HEK293 (cell line): ENCODE measurements at regions not wholly inside any gene's neighbourhood (a gene's known extent, or its start where the extent isn't known, plus 50 kb on each side); places are given as distances from the start of the nearest gene placed in this dataset.
A peak's percentile ranks its signal among the peaks of the same experiment; 100 is the strongest.

ENCODE experiments used
- CTCF ChIA-PET: fragments of 350-600 bp; formaldehyde crosslinking; extraction: SDS; loops from one replicate; lab custom pipeline; 2021; ENCODE audit warnings: antibody characterized with exemption; lab: Yijun Ruan, JAX
- POLR2A ChIA-PET: fragments of 300-600 bp; formaldehyde crosslinking; extraction: SDS; loops from one replicate; lab custom pipeline; 2020; ENCODE audit warnings: antibody characterized with exemption, inconsistent platforms; lab: Yijun Ruan, JAX
- H3K27ac ChIP-seq: fragments of 200-500 bp; sonication (Bioruptor generic); 2 replicates; pipeline ENCODE4 v1.5.1; 2014; ENCODE audit warnings: low read depth, low read length, control low read depth, inconsistent platforms; ENCODE audit errors: extremely low read depth
- H3K36me3 ChIP-seq, 2 experiments: fragments of 200-500 bp in 1 of 2; sonication (Bioruptor generic) in 1 of 2; 1 replicate in 1 of 2; 2 replicates in 1 of 2; pipeline ENCODE4 v1.5.1; 2014 to 2017; ENCODE audit warnings: inconsistent platforms in 2 of 2, low read length in 2 of 2; ENCODE audit not compliant: control insufficient read depth in 2 of 2, insufficient read depth in 1 of 2
- H3K4me1 ChIP-seq: fragments of 200-500 bp; sonication (Bioruptor generic); 2 replicates; pipeline ENCODE4 v1.5.1; 2014; ENCODE audit warnings: mild to moderate bottlenecking, low read length, inconsistent platforms; ENCODE audit not compliant: control insufficient read depth, insufficient read depth
- H3K4me3 ChIP-seq: 2 replicates; pipeline ENCODE4 v1.5.1; 2011; ENCODE audit warnings: low read depth, mild to moderate bottlenecking, control low read depth, low read length, moderate library complexity
- H3K9me3 ChIP-seq: fragments of 200-500 bp; sonication (Bioruptor generic); 2 replicates; pipeline ENCODE4 v1.5.1; 2014; ENCODE audit warnings: low read depth, low read length, inconsistent platforms; ENCODE audit not compliant: control insufficient read depth, insufficient read depth
- BCL11A ChIP-seq: fragments of 450-650 bp; formaldehyde crosslinking; IDR thresholded peaks from 2 replicates; pipeline ENCODE4 v1.5.1; 2016; ENCODE audit warnings: low read depth, missing biosample characterization, missing genetic modification characterization
- BCL11B ChIP-seq: fragments of 450-650 bp; formaldehyde crosslinking; IDR thresholded peaks from 2 replicates; pipeline ENCODE4 v1.5.1; 2016; ENCODE audit warnings: low read depth, missing biosample characterization, missing genetic modification characterization
- EGR2 ChIP-seq: fragments of 450-650 bp; formaldehyde crosslinking; IDR thresholded peaks from 2 replicates; pipeline ENCODE4 v1.5.1; 2016; ENCODE audit warnings: low read depth, missing biosample characterization, missing genetic modification characterization
- KLF9 ChIP-seq: fragments of 450-650 bp; formaldehyde crosslinking; IDR thresholded peaks from 2 replicates; pipeline ENCODE4 v1.5.1; 2016; ENCODE audit warnings: missing biosample characterization, missing genetic modification characterization, low read depth
- SP2 ChIP-seq: fragments of 450-650 bp; formaldehyde crosslinking; IDR thresholded peaks from 2 replicates; pipeline ENCODE4 v1.5.1; 2016; ENCODE audit warnings: missing biosample characterization, missing genetic modification characterization
- YY1 ChIP-seq: fragments of 450-650 bp; formaldehyde crosslinking; IDR thresholded peaks from 2 replicates; pipeline ENCODE4 v1.5.1; 2018; ENCODE audit warnings: missing biosample characterization, missing genetic modification characterization
- YY2 ChIP-seq: fragments of 450-650 bp; formaldehyde crosslinking; IDR thresholded peaks from 2 replicates; pipeline ENCODE4 v1.5.1; 2016; ENCODE audit warnings: missing biosample characterization, missing genetic modification characterization
- ZNF146 ChIP-seq: fragments of 450-650 bp; formaldehyde crosslinking; IDR thresholded peaks from 2 replicates; pipeline ENCODE4 v1.5.1; 2016; ENCODE audit warnings: missing biosample characterization, missing genetic modification characterization
- ZNF175 ChIP-seq: fragments of 450-650 bp; formaldehyde crosslinking; IDR thresholded peaks from 2 replicates; pipeline ENCODE4 v1.5.1; 2016; ENCODE audit warnings: missing biosample characterization, missing genetic modification characterization
- ZNF221 ChIP-seq: fragments of 450-650 bp; formaldehyde crosslinking; IDR thresholded peaks from 2 replicates; pipeline ENCODE4 v1.5.1; 2017; ENCODE audit warnings: missing biosample characterization, missing genetic modification characterization, borderline replicate concordance
- ZNF324 ChIP-seq: fragments of 450-650 bp; formaldehyde crosslinking; IDR thresholded peaks from 2 replicates; pipeline ENCODE4 v1.5.1; 2016; ENCODE audit warnings: missing biosample characterization, missing genetic modification characterization
- ZNF341 ChIP-seq: fragments of 450-650 bp; formaldehyde crosslinking; IDR thresholded peaks from 2 replicates; pipeline ENCODE4; 2016; ENCODE audit warnings: low read depth, missing biosample characterization, missing genetic modification characterization
- ZNF362 ChIP-seq: fragments of 450-650 bp; formaldehyde crosslinking; IDR thresholded peaks from 2 replicates; pipeline ENCODE4 v1.5.1; 2016; ENCODE audit warnings: missing biosample characterization, missing genetic modification characterization
- ZNF391 ChIP-seq: fragments of 450-650 bp; formaldehyde crosslinking; IDR thresholded peaks from 2 replicates; pipeline ENCODE4 v1.5.1; 2016; ENCODE audit warnings: low read depth, missing biosample characterization, missing genetic modification characterization, borderline replicate concordance
- ZNF561 ChIP-seq: fragments of 450-650 bp; IDR thresholded peaks from 2 replicates; pipeline ENCODE4 v1.5.1; 2018; ENCODE audit warnings: missing biosample characterization, missing genetic modification characterization, borderline replicate concordance
- ZNF621 ChIP-seq: fragments of 450-650 bp; formaldehyde crosslinking; IDR thresholded peaks from 2 replicates; pipeline ENCODE4 v1.5.1; 2017; ENCODE audit warnings: missing biosample characterization, missing genetic modification characterization
- TF ChIP-seq, protein P1 (sequence below): fragments of 450-650 bp; formaldehyde crosslinking; IDR thresholded peaks from 2 replicates; pipeline ENCODE4 v1.5.1; 2016; ENCODE audit warnings: missing biosample characterization, missing genetic modification characterization
- TF ChIP-seq, protein P2 (sequence below): fragments of 450-650 bp; formaldehyde crosslinking; IDR thresholded peaks from 2 replicates; pipeline ENCODE4 v1.5.1; 2016; ENCODE audit warnings: missing biosample characterization, missing genetic modification characterization
- TF ChIP-seq, protein P3 (sequence below): fragments of 450-650 bp; formaldehyde crosslinking; IDR thresholded peaks from 2 replicates; pipeline ENCODE4 v1.5.1; 2016; ENCODE audit warnings: missing biosample characterization, missing genetic modification characterization
- TF ChIP-seq, protein P4 (sequence below): fragments of 450-650 bp; formaldehyde crosslinking; IDR thresholded peaks from 2 replicates; pipeline ENCODE4 v1.5.1; 2017; ENCODE audit warnings: missing biosample characterization, missing genetic modification characterization
- TF ChIP-seq, protein P5 (sequence below): fragments of 450-650 bp; formaldehyde crosslinking; IDR thresholded peaks from 2 replicates; pipeline ENCODE4 v1.5.1; 2017; ENCODE audit warnings: missing biosample characterization, missing genetic modification characterization

DNA sequence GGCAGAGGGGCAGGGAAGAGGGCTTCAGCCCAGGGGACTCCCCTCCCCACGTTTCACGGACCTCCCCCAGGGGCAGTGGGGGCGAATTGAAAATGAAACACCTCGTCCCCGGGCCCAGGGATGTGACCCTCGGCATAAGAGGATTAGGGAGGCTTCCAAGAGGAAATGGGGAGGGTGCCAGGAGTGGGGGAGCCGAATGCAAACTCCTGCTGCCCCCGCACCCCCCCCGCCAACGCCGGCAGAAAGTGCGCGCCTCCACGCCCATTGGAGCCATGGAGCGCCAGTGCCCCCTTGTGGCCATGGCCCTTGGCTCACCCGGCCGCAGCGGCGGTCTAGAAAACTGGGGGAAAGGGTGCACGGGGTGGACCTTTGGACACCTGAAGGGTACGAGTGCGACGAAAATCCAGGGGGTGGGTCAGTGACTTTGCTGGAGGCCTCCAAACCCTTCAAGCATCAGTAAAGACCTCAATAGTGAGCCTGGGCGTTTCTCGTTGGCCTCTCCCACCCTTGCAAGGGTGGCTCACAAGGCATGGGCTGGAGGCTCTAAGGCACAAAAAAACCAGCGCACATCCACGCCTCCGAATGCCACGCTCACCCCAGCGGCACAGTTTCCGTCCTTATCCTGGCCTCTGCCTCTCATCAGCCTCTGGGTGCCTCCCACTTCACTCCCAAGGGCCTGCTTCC is 120.8 kb upstream of the PJA1 start (continued):
- TF ChIP-seq, protein P1, sequence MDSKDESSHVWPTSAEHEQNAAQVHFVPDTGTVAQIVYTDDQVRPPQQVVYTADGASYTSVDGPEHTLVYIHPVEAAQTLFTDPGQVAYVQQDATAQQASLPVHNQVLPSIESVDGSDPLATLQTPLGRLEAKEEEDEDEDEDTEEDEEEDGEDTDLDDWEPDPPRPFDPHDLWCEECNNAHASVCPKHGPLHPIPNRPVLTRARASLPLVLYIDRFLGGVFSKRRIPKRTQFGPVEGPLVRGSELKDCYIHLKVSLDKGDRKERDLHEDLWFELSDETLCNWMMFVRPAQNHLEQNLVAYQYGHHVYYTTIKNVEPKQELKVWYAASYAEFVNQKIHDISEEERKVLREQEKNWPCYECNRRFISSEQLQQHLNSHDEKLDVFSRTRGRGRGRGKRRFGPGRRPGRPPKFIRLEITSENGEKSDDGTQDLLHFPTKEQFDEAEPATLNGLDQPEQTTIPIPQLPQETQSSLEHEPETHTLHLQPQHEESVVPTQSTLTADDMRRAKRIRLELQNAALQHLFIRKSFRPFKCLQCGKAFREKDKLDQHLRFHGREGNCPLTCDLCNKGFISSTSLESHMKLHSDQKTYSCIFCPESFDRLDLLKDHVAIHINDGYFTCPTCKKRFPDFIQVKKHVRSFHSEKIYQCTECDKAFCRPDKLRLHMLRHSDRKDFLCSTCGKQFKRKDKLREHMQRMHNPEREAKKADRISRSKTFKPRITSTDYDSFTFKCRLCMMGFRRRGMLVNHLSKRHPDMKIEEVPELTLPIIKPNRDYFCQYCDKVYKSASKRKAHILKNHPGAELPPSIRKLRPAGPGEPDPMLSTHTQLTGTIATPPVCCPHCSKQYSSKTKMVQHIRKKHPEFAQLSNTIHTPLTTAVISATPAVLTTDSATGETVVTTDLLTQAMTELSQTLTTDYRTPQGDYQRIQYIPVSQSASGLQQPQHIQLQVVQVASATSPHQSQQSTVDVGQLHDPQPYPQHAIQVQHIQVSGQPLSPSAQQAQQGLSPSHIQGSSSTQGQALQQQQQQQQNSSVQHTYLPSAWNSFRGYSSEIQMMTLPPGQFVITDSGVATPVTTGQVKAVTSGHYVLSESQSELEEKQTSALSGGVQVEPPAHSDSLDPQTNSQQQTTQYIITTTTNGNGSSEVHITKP (tag by site-specific recombination) = peak; percentile 59
- TF ChIP-seq, protein P2, sequence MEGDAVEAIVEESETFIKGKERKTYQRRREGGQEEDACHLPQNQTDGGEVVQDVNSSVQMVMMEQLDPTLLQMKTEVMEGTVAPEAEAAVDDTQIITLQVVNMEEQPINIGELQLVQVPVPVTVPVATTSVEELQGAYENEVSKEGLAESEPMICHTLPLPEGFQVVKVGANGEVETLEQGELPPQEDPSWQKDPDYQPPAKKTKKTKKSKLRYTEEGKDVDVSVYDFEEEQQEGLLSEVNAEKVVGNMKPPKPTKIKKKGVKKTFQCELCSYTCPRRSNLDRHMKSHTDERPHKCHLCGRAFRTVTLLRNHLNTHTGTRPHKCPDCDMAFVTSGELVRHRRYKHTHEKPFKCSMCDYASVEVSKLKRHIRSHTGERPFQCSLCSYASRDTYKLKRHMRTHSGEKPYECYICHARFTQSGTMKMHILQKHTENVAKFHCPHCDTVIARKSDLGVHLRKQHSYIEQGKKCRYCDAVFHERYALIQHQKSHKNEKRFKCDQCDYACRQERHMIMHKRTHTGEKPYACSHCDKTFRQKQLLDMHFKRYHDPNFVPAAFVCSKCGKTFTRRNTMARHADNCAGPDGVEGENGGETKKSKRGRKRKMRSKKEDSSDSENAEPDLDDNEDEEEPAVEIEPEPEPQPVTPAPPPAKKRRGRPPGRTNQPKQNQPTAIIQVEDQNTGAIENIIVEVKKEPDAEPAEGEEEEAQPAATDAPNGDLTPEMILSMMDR (tag by site-specific recombination) = peak; percentile 95
- TF ChIP-seq YY1 (tag by site-specific recombination) = no peak
- TF ChIP-seq ZNF341 (tag by site-specific recombination) = peak; percentile 71
- TF ChIP-seq ZNF221 = no peak
- TF ChIP-seq ZNF146 (tag by site-specific recombination) = no peak
- TF ChIP-seq SP2 (tag by site-specific recombination) = 0 out of 2 replicates have a peak, but pooled peaks have one; percentile 3
- TF ChIP-seq, protein P3, sequence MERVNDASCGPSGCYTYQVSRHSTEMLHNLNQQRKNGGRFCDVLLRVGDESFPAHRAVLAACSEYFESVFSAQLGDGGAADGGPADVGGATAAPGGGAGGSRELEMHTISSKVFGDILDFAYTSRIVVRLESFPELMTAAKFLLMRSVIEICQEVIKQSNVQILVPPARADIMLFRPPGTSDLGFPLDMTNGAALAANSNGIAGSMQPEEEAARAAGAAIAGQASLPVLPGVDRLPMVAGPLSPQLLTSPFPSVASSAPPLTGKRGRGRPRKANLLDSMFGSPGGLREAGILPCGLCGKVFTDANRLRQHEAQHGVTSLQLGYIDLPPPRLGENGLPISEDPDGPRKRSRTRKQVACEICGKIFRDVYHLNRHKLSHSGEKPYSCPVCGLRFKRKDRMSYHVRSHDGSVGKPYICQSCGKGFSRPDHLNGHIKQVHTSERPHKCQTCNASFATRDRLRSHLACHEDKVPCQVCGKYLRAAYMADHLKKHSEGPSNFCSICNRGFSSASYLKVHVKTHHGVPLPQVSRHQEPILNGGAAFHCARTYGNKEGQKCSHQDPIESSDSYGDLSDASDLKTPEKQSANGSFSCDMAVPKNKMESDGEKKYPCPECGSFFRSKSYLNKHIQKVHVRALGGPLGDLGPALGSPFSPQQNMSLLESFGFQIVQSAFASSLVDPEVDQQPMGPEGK = peak; percentile 94
- peak; percentile 70 for TF ChIP-seq EGR2 (tag by site-specific recombination)
- TF ChIP-seq BCL11B (tag by site-specific recombination) = peak; percentile 24; the same call in 1 of the 2 replicates
- peak; percentile 79 for TF ChIP-seq ZNF561 (tag by site-specific recombination)
- no peak for TF ChIP-seq ZNF362 (tag by site-specific recombination)
- peak; percentile 52 for TF ChIP-seq KLF9 (tag by site-specific recombination)

- Histone ChIP-seq H3K4me3 (no peak overlapping the region), H3K36me3 (no peaks in the 10 kb centered on the region), H3K27ac (no peak overlapping the region), H3K9me3 (no peaks in the 10 kb centered on the region), H3K4me1 (no peaks in the 10 kb centered on the region)
- CTCF ChIA-PET = interaction anchor here (0.6 to 2.3 kb wide), 9 partner anchors 14 to 557 kb away, joined by 3 to 26 read pairs (median 4); partner anchors contain the start of gene EFNB1
- POLR2A ChIA-PET = interaction anchor here (0.7 to 2.1 kb wide), 2 partner anchors 456 to 457 kb away, joined by 4 to 10 read pairs; partner anchors contain the start of gene EFNB1
- TF ChIP-seq SP2 (tag by site-specific recombination) (peak; percentile 10; the same call in 1 of the 2 replicates), ZNF621 (tag by site-specific recombination) (no peak), ZNF391 (tag by site-specific recombination) (no peak), ZNF175 (tag by site-specific recombination) (no peak), YY2 (tag by site-specific recombination) (no peak), ZNF324 (tag by site-specific recombination) (no peak), BCL11A (tag by site-specific recombination) (no peak)
- TF ChIP-seq, protein P4, sequence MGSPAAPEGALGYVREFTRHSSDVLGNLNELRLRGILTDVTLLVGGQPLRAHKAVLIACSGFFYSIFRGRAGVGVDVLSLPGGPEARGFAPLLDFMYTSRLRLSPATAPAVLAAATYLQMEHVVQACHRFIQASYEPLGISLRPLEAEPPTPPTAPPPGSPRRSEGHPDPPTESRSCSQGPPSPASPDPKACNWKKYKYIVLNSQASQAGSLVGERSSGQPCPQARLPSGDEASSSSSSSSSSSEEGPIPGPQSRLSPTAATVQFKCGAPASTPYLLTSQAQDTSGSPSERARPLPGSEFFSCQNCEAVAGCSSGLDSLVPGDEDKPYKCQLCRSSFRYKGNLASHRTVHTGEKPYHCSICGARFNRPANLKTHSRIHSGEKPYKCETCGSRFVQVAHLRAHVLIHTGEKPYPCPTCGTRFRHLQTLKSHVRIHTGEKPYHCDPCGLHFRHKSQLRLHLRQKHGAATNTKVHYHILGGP = no peak
- TF ChIP-seq, protein P5, sequence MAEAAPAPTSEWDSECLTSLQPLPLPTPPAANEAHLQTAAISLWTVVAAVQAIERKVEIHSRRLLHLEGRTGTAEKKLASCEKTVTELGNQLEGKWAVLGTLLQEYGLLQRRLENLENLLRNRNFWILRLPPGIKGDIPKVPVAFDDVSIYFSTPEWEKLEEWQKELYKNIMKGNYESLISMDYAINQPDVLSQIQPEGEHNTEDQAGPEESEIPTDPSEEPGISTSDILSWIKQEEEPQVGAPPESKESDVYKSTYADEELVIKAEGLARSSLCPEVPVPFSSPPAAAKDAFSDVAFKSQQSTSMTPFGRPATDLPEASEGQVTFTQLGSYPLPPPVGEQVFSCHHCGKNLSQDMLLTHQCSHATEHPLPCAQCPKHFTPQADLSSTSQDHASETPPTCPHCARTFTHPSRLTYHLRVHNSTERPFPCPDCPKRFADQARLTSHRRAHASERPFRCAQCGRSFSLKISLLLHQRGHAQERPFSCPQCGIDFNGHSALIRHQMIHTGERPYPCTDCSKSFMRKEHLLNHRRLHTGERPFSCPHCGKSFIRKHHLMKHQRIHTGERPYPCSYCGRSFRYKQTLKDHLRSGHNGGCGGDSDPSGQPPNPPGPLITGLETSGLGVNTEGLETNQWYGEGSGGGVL (tag by site-specific recombination) = peak; percentile 77; the same call in 1 of the 2 replicates
These were observed 120.2 kb upstream of the PJA1 start for GRCh38 chrX:69285401-69285877.
